T-helper 1 cell treated with Interleukin-12 subunit alpha and Interleukin-12 subunit beta and Interleukin-4 antibody, amounts not matched to agents 30 ng/mL and 1 ng/mL, for 36 hours (primary cell): ENCODE measurements at regions not wholly inside any gene's neighbourhood (a gene's known extent, or its start where the extent isn't known, plus 50 kb on each side); places are given as distances from the start of the nearest gene placed in this dataset.
"Not testable (repeated sequence)": the region's sequence is repeated elsewhere in the genome, so short reads cannot be mapped to it uniquely, and the experiment has no call there.

Experiments used
- intact Hi-C: fragments of 100-400 bp; cut with micrococcal nuclease; formaldehyde crosslinking; loops from one replicate; pipeline ENCODE4 v1.15.1; 2024

DNA sequence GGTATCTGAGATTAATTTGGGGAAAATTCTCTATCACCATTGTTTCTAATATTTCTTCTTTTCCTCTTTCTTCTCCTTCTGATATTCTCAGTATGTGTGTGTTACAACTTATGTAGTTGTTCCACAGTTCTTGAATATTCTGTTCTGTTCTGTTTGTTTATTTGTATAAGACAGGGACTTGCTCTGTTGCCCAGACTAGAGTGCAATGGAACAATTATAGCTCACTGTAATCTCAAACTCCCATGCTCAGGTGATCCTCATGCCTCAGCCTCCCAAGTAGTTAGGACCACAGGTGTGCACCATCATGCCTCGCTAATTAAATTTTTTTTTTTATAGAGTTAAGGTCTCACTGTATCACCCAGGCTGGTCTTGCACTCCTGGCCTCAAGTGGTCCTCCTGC lies 145.8 kb upstream of the TUT7 start:
- intact Hi-C loops: no loop called here

DNA sequence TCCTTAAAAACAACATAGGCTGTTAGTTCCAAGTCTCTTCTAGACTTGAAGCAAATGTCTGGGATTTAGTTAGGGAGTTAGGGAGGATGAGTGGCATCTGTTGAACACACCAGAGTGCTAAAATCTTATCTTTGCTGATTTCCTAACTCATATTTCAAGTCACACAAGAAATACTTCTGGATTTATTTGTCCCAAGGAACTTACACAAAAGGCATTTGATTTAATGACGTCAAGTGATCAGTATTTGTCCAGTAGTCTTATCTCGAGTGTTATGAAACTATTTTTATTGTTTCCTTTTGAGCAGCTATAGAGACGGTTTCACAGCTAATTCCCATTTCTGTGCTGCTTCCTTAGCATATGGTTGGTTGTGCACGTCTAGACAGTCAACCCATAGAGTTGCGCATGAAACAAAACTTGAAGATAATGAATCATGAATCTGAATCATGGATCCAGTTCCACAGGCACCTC lies 140.5 kb upstream of the TUT7 start:
- intact Hi-C loops: no loop called here

DNA sequence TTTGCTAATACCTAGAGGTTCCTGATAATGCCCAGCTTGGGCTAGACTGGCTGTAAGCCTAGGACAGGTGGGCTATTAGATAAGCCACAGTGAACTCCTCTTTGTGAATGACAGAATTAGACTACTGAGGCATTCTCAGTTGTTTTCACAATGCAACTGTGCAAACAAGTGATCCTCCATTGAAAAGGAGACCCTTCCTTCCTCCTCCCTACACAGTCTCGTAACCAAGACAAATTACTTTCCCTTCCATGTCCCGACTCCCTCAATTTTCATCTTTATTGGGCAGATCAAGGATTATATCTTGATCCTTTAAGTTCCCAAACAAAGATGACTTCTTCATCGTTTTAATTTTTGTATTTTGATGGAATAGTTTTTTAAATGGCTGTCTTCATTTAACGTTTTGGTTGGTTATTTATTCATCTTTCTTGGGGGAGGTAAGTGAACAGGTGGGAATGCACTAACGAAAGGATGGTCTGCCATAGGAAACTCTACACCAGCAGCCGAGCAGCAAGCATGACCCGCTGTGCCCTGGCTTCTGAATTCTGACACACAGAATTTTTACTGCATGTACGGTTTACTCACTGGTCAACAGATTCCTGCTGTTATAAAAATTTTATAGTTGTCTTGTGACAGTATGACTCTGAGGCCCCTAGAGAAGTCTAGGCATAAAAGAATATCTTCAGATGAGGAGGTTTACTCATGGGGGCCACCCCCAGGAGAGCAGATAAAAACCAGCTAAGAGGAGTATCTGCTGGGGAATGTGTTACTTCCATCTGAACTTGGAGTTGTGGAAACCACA lies 137.5 kb upstream of the TUT7 start:
- intact Hi-C loops: no loop called here

DNA sequence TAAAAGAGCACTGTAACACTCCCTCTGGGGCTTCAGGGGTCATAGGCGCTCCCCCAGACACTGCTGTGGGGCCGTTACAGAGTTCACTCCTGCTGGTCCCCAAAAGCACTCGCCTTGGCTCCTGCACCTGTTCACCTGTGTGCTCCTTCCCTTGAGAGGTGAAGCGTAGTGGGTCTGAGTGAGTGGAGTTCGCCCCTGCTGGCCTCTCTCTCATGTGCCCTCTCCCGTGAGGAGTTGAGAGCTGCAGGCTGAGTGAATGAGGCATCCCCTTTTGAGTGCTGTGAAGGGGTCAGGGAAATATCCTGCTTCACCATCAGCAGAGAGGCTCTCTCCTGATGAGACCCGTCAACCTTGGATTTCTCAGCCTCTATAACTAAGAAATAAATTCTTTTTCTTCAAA lies 134.6 kb upstream of the TUT7 start:
- intact Hi-C loops: no loop called here

DNA sequence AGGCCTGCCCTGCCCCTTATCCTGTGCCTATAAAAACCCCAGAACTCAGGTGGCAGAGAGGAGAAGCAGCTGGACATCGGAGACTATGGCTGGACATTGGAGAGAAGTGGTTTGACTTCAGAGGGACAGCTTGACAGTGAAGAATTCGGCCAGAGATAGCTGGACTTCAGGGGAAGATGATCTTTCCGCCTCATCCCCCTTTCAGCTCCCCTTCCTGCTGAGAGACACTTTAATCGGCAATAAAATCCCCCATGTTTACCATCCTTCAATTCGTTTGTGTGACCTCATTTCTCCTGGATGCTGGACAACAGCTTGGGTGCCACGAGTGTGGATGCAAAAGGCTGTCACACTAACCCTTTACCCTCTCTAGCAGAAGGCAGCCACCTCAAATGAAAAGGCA lies 134.1 kb upstream of the TUT7 start:
- intact Hi-C loops: no loop called here

DNA sequence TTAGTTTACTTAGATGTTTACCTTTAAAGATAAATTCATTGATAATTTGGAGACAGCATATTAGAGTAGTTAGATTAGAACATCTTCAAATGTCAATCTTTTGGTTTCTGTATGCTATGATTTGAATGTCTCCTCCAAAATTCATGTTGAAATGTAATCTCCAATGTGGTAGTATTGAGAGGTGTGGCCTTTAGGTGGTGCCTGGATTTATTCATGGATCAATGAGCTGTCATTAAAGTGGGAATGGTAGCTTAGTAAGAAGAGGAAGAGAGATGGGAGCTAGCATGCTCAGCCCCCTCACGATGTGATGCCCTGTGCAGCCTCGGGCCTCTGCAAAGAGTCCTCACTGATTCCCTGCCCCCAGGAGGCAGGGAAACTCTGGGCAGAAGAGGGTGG lies 133.6 kb upstream of the TUT7 start:
- intact Hi-C loops: loop anchor here (1.0 kb wide), 1 partner anchor 836 kb away; no protein-coding TSS in a partner anchor

DNA sequence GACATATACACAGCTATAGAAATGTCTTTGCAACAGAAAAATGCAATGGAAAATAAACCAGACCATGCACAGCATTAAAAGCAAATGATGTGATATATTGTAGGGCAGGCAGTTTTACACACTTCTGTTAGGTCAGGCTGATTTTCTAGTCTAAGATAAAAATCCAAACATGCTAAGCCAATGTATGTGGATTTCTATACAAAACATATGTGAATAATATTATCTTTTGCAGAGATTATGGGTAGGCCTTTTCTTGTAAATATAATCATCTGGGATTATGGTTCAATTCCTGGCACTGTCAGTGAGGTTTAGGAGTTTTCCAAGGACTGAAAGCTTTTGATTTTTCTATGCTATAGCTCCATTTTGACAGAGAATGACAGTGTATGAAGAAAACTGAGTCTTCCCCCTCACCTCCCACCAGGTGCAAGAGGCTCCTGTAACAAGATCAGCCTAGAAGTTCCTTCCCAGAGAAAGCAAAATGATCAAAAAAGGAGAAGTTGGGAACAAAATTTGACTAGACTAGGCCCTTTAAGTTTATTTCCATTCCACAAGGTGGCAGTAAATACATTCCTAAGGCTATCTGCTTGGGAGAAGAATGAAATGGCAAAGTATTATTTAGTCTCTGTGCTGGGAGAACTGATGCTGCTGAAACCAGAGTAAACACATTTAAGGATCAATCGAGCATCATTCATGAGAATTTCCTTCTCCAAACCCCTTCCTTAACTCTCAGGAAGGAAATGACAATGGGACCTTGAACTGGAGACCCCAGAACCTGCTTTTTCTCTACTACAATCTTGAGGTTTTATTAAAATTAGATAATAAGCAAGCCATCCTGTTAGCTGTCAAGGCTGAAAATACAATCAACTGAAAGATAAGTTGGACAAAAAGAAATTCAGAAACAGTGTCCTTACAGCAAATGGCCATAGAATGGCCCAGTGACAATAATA lies 133.0 kb upstream of the TUT7 start:
- intact Hi-C loops: loop anchor here (1.0 kb wide), 1 partner anchor 837 kb away; no protein-coding TSS in a partner anchor

DNA sequence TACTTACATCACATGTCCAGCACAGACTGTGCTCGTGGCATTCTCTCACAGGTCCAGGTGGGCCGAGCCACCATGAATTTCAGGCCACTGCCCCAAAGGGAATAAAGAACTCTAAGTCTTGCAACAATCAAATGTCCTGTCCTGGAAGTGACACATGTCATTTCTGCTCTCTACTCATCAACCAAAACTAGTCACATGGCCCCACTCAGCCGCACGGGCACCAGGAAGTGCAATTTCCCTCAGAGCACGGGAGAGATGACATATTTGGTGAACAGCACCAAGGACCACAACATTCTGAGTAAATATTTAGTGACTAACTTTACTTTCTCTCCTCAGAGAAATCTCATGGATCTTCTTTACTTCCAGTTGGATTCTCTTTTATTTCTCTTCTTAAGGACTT lies 131.1 kb upstream of the TUT7 start:
- intact Hi-C loops: no loop called here

DNA sequence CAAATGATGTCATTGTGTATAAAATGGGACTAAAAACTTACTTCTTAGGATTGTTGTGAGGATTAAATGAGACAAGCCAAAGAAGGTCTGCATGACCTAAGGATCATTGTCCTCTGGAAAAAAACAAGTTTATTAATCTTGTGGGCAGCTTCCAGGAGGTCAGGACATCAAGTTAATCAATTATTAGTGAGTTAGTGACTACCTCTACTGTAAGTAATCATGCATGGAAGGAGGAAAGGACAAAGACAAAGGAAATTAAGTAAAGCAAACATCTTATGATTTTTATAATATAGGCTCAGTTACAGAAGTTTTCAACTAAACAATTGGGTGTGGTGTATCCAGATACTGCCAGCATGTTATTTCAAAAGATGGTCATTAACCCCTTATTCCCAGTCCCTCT lies 129.3 kb upstream of the TUT7 start:
- intact Hi-C loops: no loop called here

DNA sequence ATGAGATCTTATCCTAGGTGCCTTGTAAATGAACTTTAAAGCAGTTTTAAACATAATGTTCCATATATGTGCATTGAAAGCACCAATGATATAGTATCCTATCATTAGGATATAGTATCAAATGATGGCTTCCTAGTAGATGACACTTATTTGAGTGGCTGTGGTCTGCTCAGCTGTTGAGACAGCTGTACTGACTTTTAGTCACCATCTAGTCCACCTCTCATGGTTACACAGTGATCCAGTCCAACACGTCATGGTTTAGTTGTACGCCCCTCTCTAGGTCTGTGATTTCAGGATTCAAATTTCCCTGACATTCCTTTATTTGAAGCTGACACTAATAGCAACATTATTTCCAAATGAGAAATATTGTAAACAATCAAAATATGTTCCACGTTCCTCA lies 127.3 kb upstream of the TUT7 start:
- intact Hi-C loops: no loop called here

DNA sequence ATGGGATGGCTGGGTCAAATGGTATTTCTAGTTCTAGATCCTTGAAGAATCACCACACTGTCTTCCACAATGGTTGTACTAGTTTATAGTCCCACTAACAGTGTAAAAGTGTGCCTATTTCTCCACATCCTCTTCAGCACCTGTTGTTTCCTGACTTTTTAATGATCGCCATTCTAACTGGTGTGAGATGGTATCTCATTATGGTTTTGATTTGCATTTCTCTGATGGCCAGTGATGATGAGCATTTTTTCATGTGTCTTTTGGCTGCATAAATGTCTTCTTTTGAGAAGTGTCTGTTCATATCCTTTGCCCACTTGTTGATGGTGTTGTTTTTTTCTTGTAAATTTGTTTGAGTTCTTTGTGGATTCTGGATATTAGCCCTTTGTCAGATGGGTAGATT lies 121.0 kb upstream of the TUT7 start:
- intact Hi-C loops: not testable (repeated sequence)

DNA sequence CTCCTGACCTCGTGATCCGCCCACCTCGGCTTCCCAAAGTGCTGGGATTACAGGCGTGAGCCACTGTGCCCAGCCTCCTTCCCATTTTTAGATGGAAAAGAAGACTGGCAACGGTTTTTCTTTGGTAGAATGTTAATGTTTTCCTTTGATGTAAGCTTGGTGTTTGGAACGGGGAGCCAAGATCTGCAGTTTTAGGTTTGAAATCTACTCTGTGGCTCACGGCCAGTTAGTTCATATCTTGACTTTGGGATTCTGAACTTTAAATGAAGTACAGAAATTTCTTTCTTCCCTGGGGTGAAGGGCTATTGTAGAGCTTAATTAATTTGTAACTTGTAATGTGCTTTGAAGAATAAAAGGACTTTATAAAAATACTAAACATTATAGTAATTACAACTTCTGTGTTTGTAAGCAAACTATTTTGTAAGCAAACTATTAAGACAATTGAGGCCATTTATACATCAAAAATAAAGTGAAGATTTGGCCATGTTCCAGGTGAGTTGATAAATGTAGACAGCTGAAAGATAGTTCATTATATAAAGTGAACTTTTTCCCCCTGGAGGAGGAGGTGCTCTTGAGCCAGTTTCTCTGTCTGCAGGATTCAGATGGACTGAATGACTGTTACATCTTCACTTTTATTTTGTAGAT lies 117.1 kb upstream of the TUT7 start:
- intact Hi-C loops: no loop called here

DNA sequence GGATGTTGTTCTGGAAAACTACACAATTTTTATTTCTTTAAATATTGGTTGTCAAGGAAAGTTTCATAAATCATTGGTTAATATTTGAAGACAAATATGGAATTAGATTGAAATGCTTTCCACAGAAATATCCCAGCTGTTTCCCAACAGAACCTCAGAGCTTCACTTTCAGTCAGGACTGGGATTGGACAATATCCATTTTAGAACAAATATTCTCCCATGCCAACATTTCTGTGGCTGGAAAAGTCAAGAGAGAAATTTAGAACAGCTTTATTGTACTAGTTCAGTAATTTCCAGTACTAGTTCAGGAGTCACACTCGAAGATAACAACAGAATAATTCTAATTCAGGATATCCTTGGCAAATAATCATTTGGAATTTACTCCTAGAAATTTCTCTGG lies 116.1 kb upstream of the TUT7 start:
- intact Hi-C loops: no loop called here

DNA sequence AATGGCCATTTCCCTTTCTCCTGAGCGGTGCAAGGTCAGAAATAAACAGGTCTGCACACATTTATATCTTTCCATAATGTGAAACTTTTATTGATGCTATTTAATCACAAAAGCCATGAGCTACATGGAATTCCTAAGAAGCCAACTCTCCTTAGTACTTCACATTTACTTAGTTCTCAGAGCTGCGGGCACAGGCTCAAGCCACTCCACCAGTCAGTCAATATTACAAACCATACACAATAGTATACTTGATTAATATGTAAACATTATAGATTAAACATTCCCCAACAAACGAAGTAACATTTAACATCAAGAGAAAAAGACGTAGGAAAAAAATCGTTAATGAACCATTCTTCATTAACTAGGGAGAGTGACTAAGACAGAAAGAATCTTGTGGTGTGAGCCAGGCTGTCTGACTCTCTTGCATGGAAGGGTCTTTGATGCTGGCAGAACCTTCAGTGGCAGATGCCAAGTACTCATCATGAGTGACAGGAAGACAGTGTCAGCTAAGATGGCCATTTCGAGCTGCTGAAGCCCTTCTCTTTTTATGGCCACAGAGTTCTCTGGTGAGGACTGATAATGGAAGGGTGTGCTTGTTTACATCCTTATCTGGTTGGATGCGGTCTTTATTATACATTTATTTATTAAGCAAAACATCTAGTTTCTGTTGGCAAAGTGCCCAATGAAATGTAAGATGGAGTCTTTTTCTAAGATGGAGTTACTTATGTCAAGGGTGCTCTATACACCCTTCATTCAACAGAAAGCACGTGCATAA lies 115.5 kb upstream of the TUT7 start:
- intact Hi-C loops: no loop called here

DNA sequence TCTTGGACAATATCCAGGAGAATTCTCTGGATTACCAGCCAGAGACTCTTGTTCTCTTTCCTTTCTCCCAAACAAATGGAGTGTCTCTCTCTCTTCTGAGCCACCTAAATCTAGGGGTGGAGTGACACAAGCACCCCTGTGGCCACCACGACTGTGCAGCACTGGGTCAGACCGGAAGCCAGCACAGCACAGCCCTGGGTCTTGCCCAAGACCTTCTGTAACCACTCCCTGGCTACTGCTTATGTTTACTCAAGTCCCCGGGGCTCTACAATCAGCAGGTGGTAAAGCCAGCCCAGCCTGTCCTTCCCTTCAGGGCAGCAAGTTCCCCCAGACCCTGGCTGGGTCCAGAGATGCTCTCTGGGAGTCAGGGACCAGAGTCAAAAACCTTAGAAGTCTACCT lies 110.0 kb upstream of the TUT7 start:
- intact Hi-C loops: no loop called here

DNA sequence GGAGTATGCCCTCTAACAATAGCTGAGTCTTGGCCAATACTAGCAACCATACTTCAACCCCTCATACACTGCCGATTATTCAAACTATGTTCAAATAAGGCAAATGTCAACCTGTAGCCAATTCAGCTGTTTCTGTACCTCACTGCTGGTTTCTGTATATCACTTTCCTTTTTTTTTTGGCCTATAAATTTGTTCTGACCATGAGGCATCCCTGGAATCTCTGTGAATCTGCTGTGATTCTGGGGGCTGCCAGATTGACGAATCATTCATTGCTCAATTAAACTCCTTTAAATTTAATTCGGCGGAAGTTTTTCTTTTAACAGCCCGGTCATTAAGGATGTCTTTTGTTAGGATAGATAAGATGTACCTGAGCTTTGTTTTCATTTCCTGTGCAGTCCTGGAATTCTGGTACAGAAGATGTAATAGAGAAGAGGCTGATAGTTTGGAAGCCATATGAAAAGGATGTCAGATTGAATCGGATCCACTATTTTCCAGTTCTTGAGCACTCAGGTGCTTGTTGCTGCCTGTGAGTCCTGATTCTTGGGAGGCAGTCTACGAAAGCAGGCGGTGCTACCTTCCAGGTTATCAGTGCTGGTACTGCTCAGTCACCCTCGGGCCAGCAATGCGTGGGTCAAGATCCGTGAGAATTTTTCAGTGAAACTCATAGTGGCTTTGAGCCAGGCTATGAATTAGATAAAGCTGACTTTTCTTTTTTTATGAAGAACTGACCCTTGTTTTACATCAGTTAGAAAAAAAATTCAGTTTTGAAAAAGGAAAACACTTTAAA lies 106.2 kb upstream of the TUT7 start:
- intact Hi-C loops: no loop called here

DNA sequence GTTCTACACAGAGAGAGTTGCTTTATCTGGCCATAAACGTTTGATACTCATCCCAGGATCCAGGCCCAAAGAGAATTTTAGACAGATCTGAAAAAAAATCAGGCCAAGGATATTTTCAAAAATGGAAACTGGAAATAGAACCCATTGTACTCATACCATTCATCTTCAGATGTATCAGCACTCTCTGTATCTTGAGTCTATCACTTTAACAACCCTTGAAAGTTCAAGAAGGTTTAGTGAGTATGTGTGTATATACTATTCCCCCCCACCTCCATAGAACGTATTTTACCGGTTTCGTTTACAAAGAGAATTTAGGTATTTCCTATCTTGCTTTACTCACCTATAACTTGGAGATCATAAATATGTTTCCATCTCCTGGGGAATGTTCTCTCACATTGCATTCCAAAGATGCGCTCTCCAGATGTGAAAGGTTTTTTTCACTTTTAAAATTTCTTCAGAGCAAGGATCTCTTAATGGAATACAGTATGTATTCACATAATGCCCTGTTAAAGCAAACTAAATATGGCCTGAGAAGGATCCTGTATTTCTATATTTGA lies 105.5 kb upstream of the TUT7 start:
- intact Hi-C loops: no loop called here

DNA sequence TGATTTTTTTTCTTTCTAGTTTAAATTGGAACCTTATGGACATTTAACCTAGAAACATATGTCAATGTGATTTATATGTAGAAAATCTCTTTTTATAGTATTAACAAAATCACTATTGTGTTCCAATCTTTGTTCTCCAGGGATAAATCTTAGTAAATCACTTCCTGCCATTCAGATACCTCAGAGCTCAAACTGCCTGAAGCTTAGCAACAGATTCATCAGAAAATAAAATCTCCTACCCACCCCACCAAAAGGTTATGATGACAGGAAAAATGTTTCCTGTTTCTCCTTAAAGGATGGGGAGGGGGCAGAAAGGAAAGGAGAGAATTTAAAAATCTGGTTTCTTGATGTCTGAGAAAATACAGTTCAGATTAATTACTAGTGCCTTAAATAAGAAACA lies 105.0 kb upstream of the TUT7 start:
- intact Hi-C loops: no loop called here

DNA sequence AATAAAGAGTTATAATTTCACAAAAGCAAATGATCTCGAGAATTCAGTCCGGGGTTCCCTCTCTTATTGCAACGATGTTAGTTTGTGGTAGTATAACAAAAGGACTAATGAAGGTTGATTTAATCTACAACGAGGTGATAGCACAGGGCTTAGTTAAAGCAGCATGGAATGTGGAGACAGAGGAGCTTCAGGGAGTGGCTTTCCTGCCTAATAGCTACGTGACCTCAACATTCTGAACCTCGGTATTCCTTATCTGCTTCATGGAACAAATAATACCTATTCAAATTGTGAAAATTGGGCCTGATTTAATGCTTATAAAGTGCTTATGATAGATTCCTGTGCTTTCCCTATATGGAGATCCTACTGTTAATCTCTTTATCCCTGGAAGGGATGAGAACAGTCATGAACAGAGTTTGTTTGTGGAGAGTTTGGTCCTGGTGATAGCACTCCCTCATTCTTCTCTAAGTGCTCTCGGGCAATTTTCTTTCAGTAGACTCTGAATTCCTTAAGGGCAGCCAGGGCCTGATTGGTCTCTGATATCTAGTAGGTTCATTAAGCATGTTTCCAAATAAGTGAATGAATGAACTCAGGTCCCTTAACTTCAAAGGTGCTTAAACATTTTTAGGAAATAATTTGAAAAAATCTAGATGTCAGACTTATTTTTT lies 104.1 kb upstream of the TUT7 start:
- intact Hi-C loops: no loop called here
